Fibroblast of the aortic adventitia (primary cell): ENCODE measurements at regions not wholly inside any gene's neighbourhood (a gene's known extent, or its start where the extent isn't known, plus 50 kb on each side); places are given as distances from the start of the nearest gene placed in this dataset.

Experiments
- DNase-seq: peaks from one replicate; pipeline ENCODE4 v3.0.0-alpha.2; 2010; ENCODE audit warnings: low read depth
- H3K4me3 ChIP-seq: 2 replicates; pipeline ENCODE4 v1.5.1; 2011; ENCODE audit warnings: low read depth, mild to moderate bottlenecking, control low read depth, low read length, moderate library complexity
- CTCF ChIP-seq: IDR thresholded peaks from 2 replicates; pipeline ENCODE4 v1.5.1; 2011; ENCODE audit warnings: mild to moderate bottlenecking, low read length, control low read depth, inconsistent platforms; ENCODE audit not compliant: insufficient read depth

DNA sequence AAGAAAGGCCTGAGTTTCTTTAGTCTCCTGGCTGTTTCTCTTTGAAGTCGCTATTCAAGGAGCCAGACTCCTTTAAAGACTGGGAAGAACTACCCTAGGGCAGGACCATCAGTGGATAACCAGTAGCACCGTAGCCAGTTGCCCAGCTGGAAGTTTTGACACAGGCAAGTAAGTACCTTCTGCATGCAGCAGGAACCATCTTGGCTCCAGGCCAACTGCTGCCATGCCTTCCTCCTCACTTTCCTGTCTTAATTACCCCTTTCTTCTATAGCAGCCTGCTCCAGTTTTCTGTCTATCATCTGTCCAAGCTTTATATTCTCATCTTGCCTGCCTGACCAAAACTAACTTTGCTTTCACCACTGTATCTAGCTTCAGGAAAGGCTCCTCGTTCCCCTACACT is 149.7 kb upstream of the SV2C start:
- no peak overlapping the region for H3K4me3 ChIP-seq
- TF ChIP-seq CTCF: no peak
- no peak for DNase-seq

- no peak overlapping the region for H3K4me3 ChIP-seq
- TF ChIP-seq CTCF: no peak
- DNase-seq: no peak
Measured at GRCh38 chr5:75931175-75931574, 152.0 kb upstream of the SV2C start.

- DNase-seq: no peak
- no peak for TF ChIP-seq CTCF
- H3K4me3 ChIP-seq: no peak overlapping the region
Measured at GRCh38 chr5:75928992-75929391, 154.2 kb upstream of the SV2C start.

DNA sequence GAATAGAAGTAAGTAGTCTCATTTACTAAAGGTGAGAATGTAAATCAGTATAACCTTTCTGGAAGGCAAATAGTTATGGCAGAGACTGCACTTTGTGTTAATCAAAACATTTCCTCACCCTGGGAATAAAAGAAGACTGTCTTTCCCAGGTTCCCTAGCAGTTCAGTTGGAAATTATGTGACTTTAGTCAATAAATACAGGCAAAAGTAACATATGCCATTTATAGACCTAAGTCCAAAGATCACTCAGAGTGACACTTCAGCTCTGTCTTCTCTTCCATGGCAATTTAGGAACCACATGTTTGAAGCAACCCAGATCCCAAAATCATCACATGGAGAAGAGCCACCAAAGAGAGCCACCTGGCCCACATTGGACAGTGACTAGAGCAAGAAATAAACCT is 160.7 kb upstream of the SV2C start:
- H3K4me3 ChIP-seq: no peak overlapping the region
- DNase-seq: no peak
- no peak for TF ChIP-seq CTCF

DNA sequence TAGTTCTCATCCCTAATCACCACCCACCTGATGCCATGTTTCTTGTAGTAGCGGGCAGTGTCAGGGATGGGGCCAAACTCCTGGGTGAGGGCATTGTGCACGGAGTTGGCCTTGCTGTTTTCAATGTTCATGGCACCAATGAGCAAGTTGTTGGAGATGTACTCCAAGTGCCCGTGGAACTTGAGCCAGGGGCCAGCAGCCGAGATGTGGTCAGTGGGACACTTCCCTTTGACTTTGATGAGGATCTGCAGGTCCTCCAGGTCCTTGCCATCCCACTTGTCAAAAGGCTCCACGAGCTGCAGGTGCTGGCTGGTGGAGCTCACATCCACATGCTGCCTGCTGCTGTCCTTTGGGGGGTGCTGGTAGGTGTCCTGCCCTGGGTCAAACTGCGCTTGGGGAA is 162.2 kb upstream of the SV2C start:
- no peak for TF ChIP-seq CTCF
- H3K4me3 ChIP-seq: no peak overlapping the region

DNA sequence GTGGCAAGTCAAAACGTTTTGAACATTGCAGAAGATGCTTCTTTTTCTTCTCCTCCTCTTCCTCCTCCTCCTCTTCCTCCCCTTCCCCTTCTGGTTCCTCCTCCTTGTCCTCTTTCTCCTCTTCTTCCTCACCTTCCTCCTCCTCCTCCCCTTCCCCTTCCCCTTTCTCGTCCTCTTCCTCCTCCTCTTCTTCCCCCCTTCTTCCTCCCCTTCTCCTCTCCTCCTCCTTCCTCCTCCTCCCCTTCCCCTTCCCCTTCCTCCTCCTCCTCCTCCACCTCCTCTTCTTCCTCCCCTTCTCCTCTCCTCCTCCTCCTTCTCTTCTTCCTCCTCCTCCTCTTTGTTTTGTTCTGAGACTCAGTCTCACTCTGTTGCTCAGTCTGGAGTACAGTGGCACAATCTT is 167.0 kb upstream of the SV2C start:
- H3K4me3 ChIP-seq: no peak overlapping the region
- no peak for TF ChIP-seq CTCF
- no peak for DNase-seq

More for the DNA sequence above, 162.2 kb upstream of the SV2C start:
- DNase-seq: no peak

GRCh38 chr5:75909223-75909622 is 174.0 kb upstream of the SV2C start:
- no peak for TF ChIP-seq CTCF
- H3K4me3 ChIP-seq: no peak overlapping the region
- DNase-seq: no peak
